Choroid plexus epithelial cell (primary cell): ENCODE measurements at regions not wholly inside any gene's neighbourhood (a gene's known extent, or its start where the extent isn't known, plus 50 kb on each side); places are given as distances from the start of the nearest gene placed in this dataset.

Experiments
- DNase-seq: peaks from one replicate; pipeline ENCODE4 v3.0.0-alpha.2; 2010; ENCODE audit warnings: low read depth
- H3K4me3 ChIP-seq: 2 replicates; pipeline ENCODE4 v1.5.1; 2011; ENCODE audit warnings: low read depth, mild to moderate bottlenecking, control low read depth, low read length, moderate library complexity
- TF ChIP-seq, protein P1 (sequence below): conservative IDR thresholded peaks from 2 replicates; pipeline ENCODE4 v1.5.1; 2011; ENCODE audit warnings: low read depth, mild to moderate bottlenecking, control low read depth, inconsistent platforms, low read length, moderate library complexity

DNA sequence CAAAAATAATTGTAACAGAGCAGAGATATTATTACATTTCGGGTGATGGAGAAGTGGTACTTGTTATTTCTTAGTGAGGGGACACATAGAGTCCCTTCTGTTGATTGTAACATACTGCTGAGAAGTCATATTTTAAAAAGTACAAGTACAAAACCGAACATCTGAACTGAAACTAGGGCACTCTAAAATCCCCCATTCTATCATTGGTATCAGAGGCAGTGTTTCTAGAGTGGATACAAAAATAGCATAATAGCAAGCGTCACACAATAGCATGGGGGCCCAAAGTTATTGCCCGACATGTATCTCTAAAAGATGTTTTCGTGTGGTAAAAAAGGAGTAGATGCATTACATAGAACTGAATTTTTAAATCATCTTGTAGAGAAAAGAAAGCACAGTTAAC lies 502.1 kb upstream of the SLC10A2 start:
- H3K4me3 ChIP-seq: no peak overlapping the region
- TF ChIP-seq, protein P1, sequence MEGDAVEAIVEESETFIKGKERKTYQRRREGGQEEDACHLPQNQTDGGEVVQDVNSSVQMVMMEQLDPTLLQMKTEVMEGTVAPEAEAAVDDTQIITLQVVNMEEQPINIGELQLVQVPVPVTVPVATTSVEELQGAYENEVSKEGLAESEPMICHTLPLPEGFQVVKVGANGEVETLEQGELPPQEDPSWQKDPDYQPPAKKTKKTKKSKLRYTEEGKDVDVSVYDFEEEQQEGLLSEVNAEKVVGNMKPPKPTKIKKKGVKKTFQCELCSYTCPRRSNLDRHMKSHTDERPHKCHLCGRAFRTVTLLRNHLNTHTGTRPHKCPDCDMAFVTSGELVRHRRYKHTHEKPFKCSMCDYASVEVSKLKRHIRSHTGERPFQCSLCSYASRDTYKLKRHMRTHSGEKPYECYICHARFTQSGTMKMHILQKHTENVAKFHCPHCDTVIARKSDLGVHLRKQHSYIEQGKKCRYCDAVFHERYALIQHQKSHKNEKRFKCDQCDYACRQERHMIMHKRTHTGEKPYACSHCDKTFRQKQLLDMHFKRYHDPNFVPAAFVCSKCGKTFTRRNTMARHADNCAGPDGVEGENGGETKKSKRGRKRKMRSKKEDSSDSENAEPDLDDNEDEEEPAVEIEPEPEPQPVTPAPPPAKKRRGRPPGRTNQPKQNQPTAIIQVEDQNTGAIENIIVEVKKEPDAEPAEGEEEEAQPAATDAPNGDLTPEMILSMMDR: no peak
- no peak for DNase-seq

DNA sequence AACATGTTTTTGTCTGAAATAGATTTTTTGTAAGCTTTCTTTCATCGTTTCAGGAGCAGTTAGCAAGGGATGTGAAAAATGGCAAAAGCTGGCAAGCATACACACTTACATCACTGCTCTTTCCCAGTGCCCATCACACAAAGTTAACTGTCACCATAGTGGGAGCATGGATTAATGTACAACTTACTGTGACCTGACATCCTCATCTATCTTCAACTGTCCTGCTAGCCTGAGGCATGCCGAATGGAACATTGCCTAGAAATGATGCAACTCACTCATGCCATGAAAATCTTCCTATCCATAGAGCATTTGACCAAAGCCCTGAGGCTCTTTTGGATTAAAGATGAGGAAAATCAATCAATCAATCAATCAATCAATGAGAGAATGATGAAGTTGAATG lies 491.7 kb upstream of the SLC10A2 start:
- no peak overlapping the region for H3K4me3 ChIP-seq
- TF ChIP-seq, protein P1: no peak
- no peak for DNase-seq

DNA sequence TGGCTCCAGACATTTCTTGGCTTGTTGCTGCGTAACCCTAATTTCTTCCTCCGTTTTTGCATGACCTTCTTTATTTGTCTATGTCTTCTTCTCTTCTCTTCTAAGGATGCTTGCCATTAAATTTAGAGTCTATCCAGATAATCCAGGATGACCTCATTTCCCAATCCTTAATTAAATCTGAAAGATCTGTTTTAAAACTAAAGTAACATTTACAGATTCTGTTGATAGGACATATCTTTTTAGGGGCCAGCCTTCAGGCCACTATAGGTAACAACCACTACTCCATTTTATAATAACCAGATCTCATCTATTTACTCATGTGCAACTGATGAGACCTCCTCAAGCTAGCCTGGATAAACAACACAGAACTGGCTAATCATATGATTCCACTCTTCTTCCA lies 490.5 kb upstream of the SLC10A2 start:
- no peak for DNase-seq
- H3K4me3 ChIP-seq: no peak overlapping the region
- TF ChIP-seq, protein P1: no peak

DNA sequence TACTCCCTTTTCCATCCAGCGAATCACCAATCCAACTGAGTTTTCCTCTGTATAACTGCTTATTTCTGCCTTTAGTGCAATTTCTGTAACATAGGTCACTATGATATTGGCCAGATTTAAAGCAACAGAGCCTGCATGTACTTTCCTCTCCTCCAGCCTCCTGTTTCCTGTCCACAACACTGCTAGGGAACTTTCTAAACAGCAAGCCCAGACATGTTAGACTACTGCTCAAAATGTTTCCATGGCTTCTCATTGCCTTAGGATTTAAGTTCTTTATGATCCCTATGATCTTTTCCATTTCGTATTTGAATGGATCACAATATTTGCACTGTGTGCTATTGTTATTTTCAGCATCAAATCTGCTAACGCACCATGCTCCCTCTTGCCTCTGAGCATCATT lies 481.7 kb upstream of the SLC10A2 start:
- H3K4me3 ChIP-seq: no peak overlapping the region
- DNase-seq: no peak
- TF ChIP-seq, protein P1: no peak

DNA sequence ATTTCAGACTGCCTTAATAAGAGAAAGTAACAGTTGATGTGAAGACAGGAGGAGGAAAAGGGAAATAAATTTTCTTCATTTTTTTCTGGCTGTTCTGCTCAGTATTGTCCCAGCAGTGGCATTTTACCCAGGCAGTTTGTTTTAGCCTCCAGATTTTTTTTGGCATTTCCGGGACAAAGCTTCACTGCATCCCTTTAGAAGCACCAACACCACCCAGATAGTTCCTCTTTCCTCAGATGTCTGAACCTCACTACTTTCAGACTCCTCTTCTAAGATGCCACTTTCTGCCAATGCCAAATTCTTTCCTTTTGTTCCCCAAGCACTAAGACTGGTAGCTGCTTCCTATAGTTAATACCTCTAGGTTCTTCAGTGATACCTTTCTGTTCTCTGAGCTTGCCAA lies 480.1 kb upstream of the SLC10A2 start:
- no peak for DNase-seq
- TF ChIP-seq, protein P1: no peak
- no peak overlapping the region for H3K4me3 ChIP-seq

DNA sequence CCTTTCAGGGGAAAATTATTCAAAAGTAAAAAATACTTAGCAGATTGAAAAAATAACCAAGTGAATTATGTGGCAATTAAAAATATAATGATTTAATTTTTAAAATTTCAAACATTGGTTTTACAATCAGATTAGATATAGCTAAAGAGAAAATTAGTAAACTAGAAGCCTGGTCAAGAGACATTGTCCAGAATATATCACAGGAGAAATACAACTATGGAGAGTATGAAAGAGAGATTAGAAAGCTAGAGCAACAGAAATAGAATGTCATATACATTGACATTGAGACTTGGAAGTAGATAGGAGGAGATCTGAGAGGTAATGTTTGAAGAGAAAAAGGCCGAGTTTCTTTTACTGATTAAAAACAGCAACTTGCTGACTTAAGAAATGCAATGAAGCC lies 476.4 kb upstream of the SLC10A2 start:
- no peak overlapping the region for H3K4me3 ChIP-seq
- DNase-seq: no peak
- TF ChIP-seq, protein P1: no peak

DNA sequence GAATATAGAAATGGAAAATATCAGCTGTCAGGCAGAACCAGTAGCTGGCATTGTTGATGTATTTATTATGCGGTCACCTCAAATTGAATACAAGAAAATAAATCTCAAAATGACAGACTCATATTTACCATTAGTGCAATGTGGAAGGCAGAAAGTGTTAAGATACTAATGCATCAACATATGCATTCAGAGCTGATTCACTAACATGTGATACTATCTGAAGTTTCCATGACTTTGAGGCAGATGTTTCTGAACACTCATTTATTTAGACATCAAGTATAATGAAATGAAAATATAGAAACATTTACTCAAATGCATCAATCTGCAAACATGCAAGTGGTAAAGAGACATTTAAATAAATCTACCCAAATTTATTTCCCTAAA lies 474.2 kb upstream of the SLC10A2 start:
- no peak for DNase-seq
- no peak overlapping the region for H3K4me3 ChIP-seq
- TF ChIP-seq, protein P1: no peak
